ENCODE measurements at regions not wholly inside any gene's neighbourhood (a gene's known extent, or its start where the extent isn't known, plus 50 kb on each side); places are given as distances from the start of the nearest gene placed in this dataset.

- TF ChIP-seq CTCF (IDR thresholded peaks at IDR 0.05): no peak
- no peak for TF ChIP-seq POLR2AphosphoS5 (IDR thresholded peaks at IDR 0.05)
- no peak for TF ChIP-seq POLR2A (IDR thresholded peaks at IDR 0.05)
These were observed 167.8 kb upstream of the MYO3A start for GRCh38 chr10:25766213-25766612.

Data from breast epithelium (tissue), 3 donors.